Muscle of leg (tissue), 3 donors: ENCODE measurements at regions not wholly inside any gene's neighbourhood (a gene's known extent, or its start where the extent isn't known, plus 50 kb on each side); places are given as distances from the start of the nearest gene placed in this dataset.

Experiments
- DNase-seq: peaks from one replicate; pipeline ENCODE4 v3.0.0; 2013
- H3K27ac ChIP-seq: one replicate; pipeline ENCODE4 v1.5.1; 2013; ENCODE audit warnings: mild to moderate bottlenecking, low read length, control low read depth
- H3K27me3 ChIP-seq: one replicate; pipeline ENCODE4 v1.6.1; 2013; ENCODE audit warnings: low read length; ENCODE audit not compliant: control insufficient read depth, insufficient read depth
- H3K36me3 ChIP-seq: one replicate; pipeline ENCODE4 v1.6.1; 2013; ENCODE audit warnings: low read length; ENCODE audit not compliant: control insufficient read depth, insufficient read depth
- H3K4me1 ChIP-seq: one replicate; pipeline ENCODE4 v1.6.1; 2013; ENCODE audit warnings: low read length; ENCODE audit not compliant: control insufficient read depth, insufficient read depth
- H3K4me3 ChIP-seq: one replicate; pipeline ENCODE4 v1.5.1; 2013; ENCODE audit warnings: low read length, control low read depth
- H3K9me3 ChIP-seq: replicated peaks from 2 replicates; pipeline ENCODE4 v1.6.1; 2013; ENCODE audit warnings: low read depth, low read length; ENCODE audit not compliant: control insufficient read depth
- WGBS: methylation state at CpG from one replicate; pipeline ENCODE4 v1.1.5; 2013; ENCODE audit warnings: missing lambda C conversion rate; ENCODE audit not compliant: insufficient coverage; 5-methylcytosine and 5-hydroxymethylcytosine counted together

DNA sequence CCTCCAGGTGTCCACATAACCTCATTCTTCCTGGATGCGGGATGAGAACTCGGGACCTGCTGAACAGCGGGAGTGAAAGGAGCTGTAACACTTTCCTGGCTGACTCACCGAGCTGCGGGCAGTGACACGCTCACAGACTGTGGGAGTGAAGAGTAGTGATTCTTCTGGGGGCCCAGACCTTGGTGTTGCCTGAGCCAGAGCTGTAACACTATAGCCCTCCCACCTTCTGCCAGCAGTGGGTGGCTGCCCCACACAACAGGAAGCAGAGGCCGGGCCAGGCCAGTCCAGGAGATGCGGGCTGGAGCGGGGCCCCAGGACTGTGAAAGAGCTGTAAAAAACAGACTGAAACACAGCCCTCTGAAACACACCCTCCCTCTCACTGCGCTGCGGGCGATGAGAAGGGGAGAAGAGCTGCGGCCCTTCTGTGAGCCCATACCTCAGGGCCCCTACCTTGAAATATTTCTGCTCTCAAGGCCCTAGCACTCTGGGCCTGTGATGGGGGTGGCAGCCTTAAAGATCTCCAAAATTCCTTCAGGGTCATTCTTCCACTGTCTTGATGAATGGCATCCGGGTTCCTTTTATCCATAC is 464.0 kb upstream of the CCDC54 start:
- Histone ChIP-seq H3K27me3 (no peaks in the 10 kb centered on the region), H3K27ac (no peak overlapping the region), H3K4me1 (no peaks in the 10 kb centered on the region), H3K9me3 (no peaks in the 10 kb centered on the region), H3K4me3 (no peak overlapping the region), H3K36me3 (no peaks in the 10 kb centered on the region)
- 59% methylated on average over 6 of the region's 14 CpGs for WGBS
- DNase-seq: no peak

- 100% methylated on average over 1 of the region's 4 CpGs for WGBS
- DNase-seq: no peak
- Histone ChIP-seq H3K36me3 (no peaks in the 10 kb centered on the region), H3K27ac (no peak overlapping the region), H3K4me1 (no peaks in the 10 kb centered on the region), H3K27me3 (no peaks in the 10 kb centered on the region), H3K9me3 (no peaks in the 10 kb centered on the region), H3K4me3 (no peak overlapping the region)
These were observed 463.3 kb upstream of the CCDC54 start for GRCh38 chr3:106913966-106914365.

DNA sequence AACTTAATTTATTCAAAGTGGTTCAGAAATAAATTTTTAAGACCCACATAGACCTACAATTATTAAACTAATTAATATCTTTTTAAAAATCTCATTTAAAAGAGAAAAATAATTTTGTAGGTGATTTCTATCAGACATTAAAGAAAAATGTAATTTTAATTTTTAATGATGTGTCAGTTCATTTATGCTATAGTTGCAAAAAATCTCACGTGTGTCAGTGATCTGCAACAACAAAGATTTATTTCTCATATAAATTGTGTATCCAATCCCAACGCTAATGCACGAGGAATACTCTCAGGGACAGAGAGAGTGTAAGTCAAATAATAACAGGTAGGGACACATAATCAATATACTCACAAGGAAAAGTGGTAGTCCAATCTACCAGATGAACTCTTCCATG is 456.6 kb upstream of the CCDC54 start:
- H3K4me3 ChIP-seq: no peak overlapping the region
- H3K9me3 ChIP-seq: no peaks in the 10 kb centered on the region
- no peaks in the 10 kb centered on the region for H3K27me3 ChIP-seq
- H3K36me3 ChIP-seq: no peaks in the 10 kb centered on the region
- no peak overlapping the region for H3K27ac ChIP-seq
- no peaks in the 10 kb centered on the region for H3K4me1 ChIP-seq
- DNase-seq: no peak
- WGBS: no CpG with 5 or more reads among the region's 3 CpGs

DNA sequence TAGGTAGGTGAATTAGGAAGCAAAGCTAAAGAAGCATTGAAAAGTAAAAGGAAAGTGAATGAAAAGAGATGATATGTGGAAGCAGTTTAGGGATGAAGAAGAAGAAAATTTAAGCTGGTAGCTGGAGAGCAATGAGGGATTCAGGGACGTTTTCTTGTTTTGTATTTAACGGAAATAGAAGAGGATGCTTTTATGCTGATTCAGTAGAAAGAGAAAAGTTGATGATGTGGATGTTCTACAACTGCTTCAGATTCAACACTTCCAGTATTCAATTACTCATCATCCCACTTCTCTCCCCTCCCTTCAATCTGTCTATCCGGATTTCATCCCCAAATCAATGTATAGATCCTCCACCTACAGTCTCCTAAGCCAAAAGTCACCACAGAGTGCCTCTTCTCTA is 448.2 kb upstream of the CCDC54 start:
- Histone ChIP-seq H3K36me3 (no peaks in the 10 kb centered on the region), H3K4me1 (no peaks in the 10 kb centered on the region), H3K4me3 (no peak overlapping the region), H3K9me3 (peaks cover 2% of the 10 kb centered on the region), H3K27ac (no peak overlapping the region), H3K27me3 (no peaks in the 10 kb centered on the region)
- WGBS: 92% methylated on average over 1 of the region's 3 CpGs
- no peak for DNase-seq

DNA sequence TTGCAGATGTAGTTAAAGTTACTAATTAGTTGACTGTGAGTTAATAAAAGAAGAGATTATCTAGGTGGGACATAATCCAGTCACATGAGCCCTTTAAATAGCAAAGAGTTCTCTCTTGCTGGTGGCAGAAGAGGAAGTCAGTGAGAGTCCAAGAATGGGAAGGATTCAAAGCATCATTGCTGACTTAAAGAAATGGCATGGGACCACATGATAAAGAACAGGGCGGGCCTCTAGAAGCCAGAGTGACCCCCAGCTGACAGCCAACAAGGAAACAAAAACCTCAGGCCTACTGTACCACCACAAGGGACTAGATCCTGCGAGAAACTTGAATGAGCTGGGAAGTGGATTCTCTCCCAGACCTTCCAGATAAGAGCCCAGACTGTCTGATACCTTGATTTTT is 447.2 kb upstream of the CCDC54 start:
- Histone ChIP-seq H3K9me3 (peaks cover 9% of the 10 kb centered on the region), H3K4me3 (no peak overlapping the region), H3K27me3 (no peaks in the 10 kb centered on the region), H3K4me1 (no peaks in the 10 kb centered on the region), H3K36me3 (no peaks in the 10 kb centered on the region), H3K27ac (no peak overlapping the region)
- no peak for DNase-seq
- WGBS: no CpG with 5 or more reads among the region's 2 CpGs

DNA sequence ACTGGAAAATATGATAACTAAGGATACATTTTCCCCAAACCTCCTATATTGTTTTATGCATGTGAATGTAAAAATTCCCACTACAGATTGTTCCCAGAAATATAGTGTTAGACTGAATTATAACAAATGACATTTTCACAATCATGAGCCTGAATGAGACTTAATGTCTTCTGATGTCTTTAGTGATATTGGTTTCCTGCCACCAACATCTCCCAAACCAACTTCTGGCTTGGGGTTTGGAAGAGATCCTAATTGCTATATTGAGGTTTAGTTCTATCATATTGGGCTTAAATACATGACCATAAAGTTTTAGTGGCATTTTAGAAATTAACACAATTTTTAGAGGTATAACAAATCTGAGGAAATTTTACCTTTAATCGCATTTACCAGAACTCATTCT is 445.3 kb upstream of the CCDC54 start:
- WGBS: no CpG with 5 or more reads among the region's 1 CpG
- no peak overlapping the region for H3K27ac ChIP-seq
- DNase-seq: no peak
- no peaks in the 10 kb centered on the region for H3K4me1 ChIP-seq
- no peaks in the 10 kb centered on the region for H3K36me3 ChIP-seq
- H3K4me3 ChIP-seq: no peak overlapping the region
- H3K9me3 ChIP-seq: peaks cover 9% of the 10 kb centered on the region
- H3K27me3 ChIP-seq: no peaks in the 10 kb centered on the region

- H3K4me1 ChIP-seq: no peaks in the 10 kb centered on the region
- no peak overlapping the region for H3K4me3 ChIP-seq
- H3K9me3 ChIP-seq: peaks cover 9% of the 10 kb centered on the region
- H3K27ac ChIP-seq: no peak overlapping the region
- H3K36me3 ChIP-seq: no peaks in the 10 kb centered on the region
- DNase-seq: no peak
- no CpG with 5 or more reads among the region's 4 CpGs for WGBS
- no peaks in the 10 kb centered on the region for H3K27me3 ChIP-seq
These were observed 440.9 kb upstream of the CCDC54 start for GRCh38 chr3:106936337-106936736.

GRCh38 chr3:106942051-106942450 is 435.2 kb upstream of the CCDC54 start:
- H3K27ac ChIP-seq: no peak overlapping the region
- no peaks in the 10 kb centered on the region for H3K9me3 ChIP-seq
- WGBS: no CpG with 5 or more reads among the region's 3 CpGs
- no peak overlapping the region for H3K4me3 ChIP-seq
- H3K36me3 ChIP-seq: no peaks in the 10 kb centered on the region
- DNase-seq: no peak
- no peaks in the 10 kb centered on the region for H3K4me1 ChIP-seq
- H3K27me3 ChIP-seq: no peaks in the 10 kb centered on the region

GRCh38 chr3:106943071-106943470 is 434.2 kb upstream of the CCDC54 start:
- Histone ChIP-seq H3K9me3 (no peaks in the 10 kb centered on the region), H3K4me1 (no peaks in the 10 kb centered on the region), H3K36me3 (no peaks in the 10 kb centered on the region), H3K4me3 (no peak overlapping the region), H3K27ac (no peak overlapping the region), H3K27me3 (no peaks in the 10 kb centered on the region)
- DNase-seq: no peak

- DNase-seq: no peak
- Histone ChIP-seq H3K4me1 (no peaks in the 10 kb centered on the region), H3K36me3 (no peaks in the 10 kb centered on the region), H3K27me3 (no peaks in the 10 kb centered on the region), H3K27ac (no peak overlapping the region), H3K9me3 (no peaks in the 10 kb centered on the region), H3K4me3 (no peak overlapping the region)
- no CpG with 5 or more reads among the region's 6 CpGs for WGBS
These were observed 431.8 kb upstream of the CCDC54 start for GRCh38 chr3:106945435-106945834.

GRCh38 chr3:106946866-106947265 is 430.4 kb upstream of the CCDC54 start:
- H3K4me1 ChIP-seq: no peaks in the 10 kb centered on the region
- no peaks in the 10 kb centered on the region for H3K36me3 ChIP-seq
- no peaks in the 10 kb centered on the region for H3K9me3 ChIP-seq
- H3K27me3 ChIP-seq: no peaks in the 10 kb centered on the region
- no peak overlapping the region for H3K4me3 ChIP-seq
- no peak overlapping the region for H3K27ac ChIP-seq
- DNase-seq: no peak
- no CpG with 5 or more reads among the region's 3 CpGs for WGBS
